ENCODE measurements at regions not wholly inside any gene's neighbourhood (a gene's known extent, or its start where the extent isn't known, plus 50 kb on each side); places are given as distances from the start of the nearest gene placed in this dataset.

DNA sequence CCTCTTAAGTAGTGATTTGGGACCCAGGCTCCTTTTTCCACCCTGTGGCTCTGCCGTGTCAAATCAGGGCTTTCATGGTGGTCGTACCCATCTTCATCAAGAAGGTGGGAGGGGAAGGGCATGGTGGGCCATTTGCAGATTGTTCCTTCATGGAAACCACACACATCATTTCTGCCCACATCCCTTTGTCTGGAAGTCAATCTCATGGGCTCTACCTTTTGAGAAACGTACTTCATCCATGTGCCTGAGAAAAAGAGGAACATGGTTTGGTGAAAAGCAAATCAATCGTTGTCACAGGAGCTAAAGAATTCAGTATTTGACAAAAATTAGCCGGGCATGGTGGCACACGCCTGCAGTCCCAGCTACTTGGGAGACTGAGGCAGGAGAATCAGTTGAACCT, 233.4 kb downstream of the FOXO1 start:
- TF ChIP-seq GATA3 (IDR thresholded peaks at IDR 0.05; ENCODE audit: low read depth, low read length), result no peak
- TF ChIP-seq GATA2 (IDR thresholded peaks at IDR 0.05; ENCODE audit: low read depth, low read length), result no peak

All from SH-SY5Y (cell line).